ENCODE measurements at regions not wholly inside any gene's neighbourhood (a gene's known extent, or its start where the extent isn't known, plus 50 kb on each side); places are given as distances from the start of the nearest gene placed in this dataset.
A peak's percentile ranks its signal among the peaks of the same experiment; 100 is the strongest.

- no peak overlapping the region for H3K4me3 ChIP-seq (ENCODE audit: low read depth, poor library complexity, severe bottlenecking)
- no peak for DNase-seq (ENCODE audit: low spot score in 2 of 2)
- TF ChIP-seq CTCF (IDR thresholded peaks at IDR 0.05) (no peak), POLR2A (IDR thresholded peaks at IDR 0.05) (no peak)
- intact Hi-C loops (cut with DNase I; ENCODE audit: low total_unique reads): no loop called here
- WGBS, 2 donors: 63 to 73% methylated on average over 4 of the region's 4 CpGs
Measured at GRCh38 chr12:70045514-70045913, 197.7 kb upstream of the CNOT2 start.

GRCh38 chr12:70048521-70049250 is 194.5 kb upstream of the CNOT2 start:
- TF ChIP-seq POLR2A (IDR thresholded peaks at IDR 0.05) (no peak), CTCF (IDR thresholded peaks at IDR 0.05) (no peak)
- no peak overlapping the region for H3K4me3 ChIP-seq (ENCODE audit: low read depth, poor library complexity, severe bottlenecking)
- no peak for DNase-seq (ENCODE audit: low spot score in 2 of 2)
- 90 to 91% methylated on average over 1 of the region's 1 CpG for WGBS, 2 donors
- intact Hi-C loops (cut with DNase I; ENCODE audit: low total_unique reads): no loop called here

GRCh38 chr12:70049596-70050360 is 193.5 kb upstream of the CNOT2 start:
- intact Hi-C loops (cut with DNase I; ENCODE audit: low total_unique reads): no loop called here
- 67 to 69% methylated on average over 5 of the region's 5 CpGs for WGBS, 2 donors
- TF ChIP-seq POLR2A (IDR thresholded peaks at IDR 0.05) (no peak), CTCF (IDR thresholded peaks at IDR 0.05) (no peak)
- DNase-seq (ENCODE audit: low spot score in 2 of 2): no peak
- no peak overlapping the region for H3K4me3 ChIP-seq (ENCODE audit: low read depth, poor library complexity, severe bottlenecking)

GRCh38 chr12:70052476-70052875 is 190.8 kb upstream of the CNOT2 start:
- H3K4me3 ChIP-seq (ENCODE audit: low read depth, poor library complexity, severe bottlenecking): no peak overlapping the region
- DNase-seq (ENCODE audit: low spot score in 2 of 2): no peak
- intact Hi-C loops (cut with DNase I; ENCODE audit: low total_unique reads): no loop called here
- TF ChIP-seq CTCF (IDR thresholded peaks at IDR 0.05): no peak
- no peak for TF ChIP-seq POLR2A (IDR thresholded peaks at IDR 0.05)
- 79 to 83% methylated on average over 1 of the region's 1 CpG for WGBS, 2 donors

GRCh38 chr12:70052931-70053497 is 190.2 kb upstream of the CNOT2 start:
- intact Hi-C loops (cut with DNase I; ENCODE audit: low total_unique reads): no loop called here
- WGBS, 2 donors: 29 to 38% methylated on average over 4 of the region's 4 CpGs
- TF ChIP-seq CTCF (IDR thresholded peaks at IDR 0.05): no peak
- no peak for TF ChIP-seq POLR2A (IDR thresholded peaks at IDR 0.05)
- H3K4me3 ChIP-seq (ENCODE audit: low read depth, poor library complexity, severe bottlenecking): no peak overlapping the region
- peak in 1 of 2 donors; percentile 51 for DNase-seq (ENCODE audit: low spot score in 2 of 2)

Data from lower leg skin (tissue), 4 donors.